Neural cell (in vitro differentiated cells): ENCODE measurements at regions not wholly inside any gene's neighbourhood (a gene's known extent, or its start where the extent isn't known, plus 50 kb on each side); places are given as distances from the start of the nearest gene placed in this dataset.

Experiments
- H2AFZ ChIP-seq: fragments of 200-600, 300-800 bp; sonication (generic), shearing (Covaris generic); 2 replicates; pipeline ENCODE4 v1.6.0; 2014; ENCODE audit warnings: low read depth, mild to moderate bottlenecking, antibody characterized with exemption, low read length, moderate library complexity
- H3F3A ChIP-seq: fragments of 200-600 bp; shearing (Covaris generic); 2 replicates; pipeline ENCODE4 v1.6.1; 2016; ENCODE audit warnings: mild to moderate bottlenecking, moderate library complexity, mixed read lengths, antibody characterized with exemption, low read length; ENCODE audit not compliant: insufficient read depth, poor library complexity, severe bottlenecking
- H3K27ac ChIP-seq: fragments of 200-600, 300-800 bp; sonication (generic), shearing (Covaris generic); 2 replicates; pipeline ENCODE4 v1.5.1; 2014; ENCODE audit warnings: mild to moderate bottlenecking, low read length, moderate library complexity
- H3K27me3 ChIP-seq: fragments of 300-800, 200-600 bp; sonication (generic), shearing (Covaris generic); 2 replicates; pipeline ENCODE4 v1.6.0; 2014; ENCODE audit warnings: mild to moderate bottlenecking, low read depth, low read length, moderate library complexity; ENCODE audit not compliant: insufficient read depth
- H3K36me3 ChIP-seq: fragments of 300-800, 200-600 bp; sonication (generic), shearing (Covaris generic); 2 replicates; pipeline ENCODE4 v1.5.1; 2014; ENCODE audit warnings: mild to moderate bottlenecking, antibody characterized with exemption, low read length, moderate library complexity; ENCODE audit not compliant: insufficient read depth
- H3K4me2 ChIP-seq: fragments of 300-800, 200-600 bp; sonication (generic), shearing (Covaris generic); 2 replicates; pipeline ENCODE4 v1.6.0; 2014; ENCODE audit warnings: mild to moderate bottlenecking, low read length
- H3K4me3 ChIP-seq: fragments of 300-800, 200-600 bp; sonication (generic), shearing (Covaris generic); 2 replicates; pipeline ENCODE4 v1.5.1; 2014; ENCODE audit warnings: mild to moderate bottlenecking, low read length, moderate library complexity
- H3K79me2 ChIP-seq: fragments of 200-600 bp; shearing (Covaris generic); replicated peaks from 2 replicates; pipeline ENCODE4 v1.6.0; 2014; ENCODE audit warnings: mild to moderate bottlenecking, low read length, moderate library complexity; ENCODE audit not compliant: insufficient read depth
- H3K9ac ChIP-seq: fragments of 300-800, 200-600 bp; sonication (generic), shearing (Covaris generic); 2 replicates; pipeline ENCODE4 v1.6.1; 2016; ENCODE audit warnings: mild to moderate bottlenecking, low read length, mixed read lengths
- H3K9me2 ChIP-seq: fragments of 200-600 bp; shearing (Covaris generic); 2 replicates; pipeline ENCODE4 v1.6.1; 2016; ENCODE audit warnings: mild to moderate bottlenecking, low read length, mixed read lengths; ENCODE audit not compliant: insufficient read depth
- H3K9me3 ChIP-seq: fragments of 200-600, 300-800 bp; sonication (generic), shearing (Covaris generic); 2 replicates; pipeline ENCODE4 v1.6.1; 2016; ENCODE audit warnings: mild to moderate bottlenecking, mixed run types, low read length, moderate library complexity, mixed read lengths
- H4K20me1 ChIP-seq: fragments of 200-600 bp; shearing (Covaris generic); 2 replicates; pipeline ENCODE4 v1.6.1; 2016; ENCODE audit warnings: mild to moderate bottlenecking, mixed run types; ENCODE audit not compliant: insufficient read depth
- EP300 ChIP-seq: fragments of 450-650 bp; conservative IDR thresholded peaks from 2 replicates; pipeline ENCODE4 v1.6.1; 2014; ENCODE audit warnings: antibody characterized with exemption, mild to moderate bottlenecking, moderate library complexity; ENCODE audit not compliant: poor library complexity, severe bottlenecking
- EZH2 ChIP-seq: fragments of 200-600, 300-800 bp; shearing (Covaris generic), sonication (generic); IDR thresholded peaks from 2 replicates; pipeline ENCODE4 v1.6.1; 2014; ENCODE audit warnings: antibody characterized with exemption, low read length, borderline replicate concordance, mild to moderate bottlenecking; ENCODE audit not compliant: insufficient read depth, poor library complexity, severe bottlenecking
- MXI1 ChIP-seq: fragments of 450-650 bp; conservative IDR thresholded peaks from 2 replicates; pipeline ENCODE4 v1.6.1; 2014; ENCODE audit warnings: antibody characterized with exemption, mild to moderate bottlenecking; ENCODE audit not compliant: poor library complexity, severe bottlenecking
- POLR2AphosphoS5 ChIP-seq: IDR thresholded peaks from 2 replicates; pipeline ENCODE4 v1.6.1; 2012
- RAD21 ChIP-seq: fragments of 450-650 bp; conservative IDR thresholded peaks from 2 replicates; pipeline ENCODE4 v1.6.1; 2014; ENCODE audit warnings: antibody characterized with exemption, mild to moderate bottlenecking, moderate library complexity
- REST ChIP-seq: IDR thresholded peaks from 2 replicates; pipeline ENCODE4 v1.6.1; 2012; ENCODE audit warnings: borderline replicate concordance
- SMC3 ChIP-seq: fragments of 450-650 bp; conservative IDR thresholded peaks from 2 replicates; pipeline ENCODE4 v1.6.1; 2014; ENCODE audit warnings: antibody characterized with exemption, mild to moderate bottlenecking, moderate library complexity; ENCODE audit not compliant: poor library complexity
- TAF1 ChIP-seq: IDR thresholded peaks from 2 replicates; pipeline ENCODE4 v1.6.1; 2012; ENCODE audit warnings: low read depth
- TF ChIP-seq, protein P1 (sequence below): fragments of 450-650 bp; IDR thresholded peaks from 2 replicates; pipeline ENCODE4 v1.5.1; 2014; ENCODE audit warnings: antibody characterized with exemption, mild to moderate bottlenecking, moderate library complexity; ENCODE audit not compliant: poor library complexity, severe bottlenecking

DNA sequence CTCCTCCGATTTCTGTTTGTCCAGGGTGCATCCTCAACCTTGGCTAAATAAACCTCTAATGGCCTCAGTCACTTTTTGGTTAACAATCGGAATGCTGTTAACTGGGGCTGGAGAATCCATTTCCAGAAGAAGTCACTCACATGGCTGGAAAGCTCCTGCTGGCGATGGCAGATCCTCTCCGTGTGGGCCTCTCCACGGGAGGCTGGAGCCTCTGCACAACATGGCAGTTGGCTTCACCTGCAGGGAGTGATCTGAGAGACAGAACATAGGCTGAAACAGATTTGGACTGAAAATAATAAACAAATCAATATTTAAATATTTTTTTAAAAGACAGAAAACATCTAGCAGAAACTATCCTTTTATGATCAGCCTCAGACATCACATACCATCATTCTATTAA, 66.8 kb upstream of the FICD start:
- no peak overlapping the region for H3K27ac ChIP-seq
- no peak for TF ChIP-seq SMC3
- no peak for TF ChIP-seq REST
- TF ChIP-seq POLR2AphosphoS5 = no peak
- TF ChIP-seq TAF1 = no peak
- TF ChIP-seq EP300 = no peak
- no peak for TF ChIP-seq EZH2
- no peak for TF ChIP-seq MXI1
- TF ChIP-seq RAD21 = no peak
- TF ChIP-seq, protein P1, sequence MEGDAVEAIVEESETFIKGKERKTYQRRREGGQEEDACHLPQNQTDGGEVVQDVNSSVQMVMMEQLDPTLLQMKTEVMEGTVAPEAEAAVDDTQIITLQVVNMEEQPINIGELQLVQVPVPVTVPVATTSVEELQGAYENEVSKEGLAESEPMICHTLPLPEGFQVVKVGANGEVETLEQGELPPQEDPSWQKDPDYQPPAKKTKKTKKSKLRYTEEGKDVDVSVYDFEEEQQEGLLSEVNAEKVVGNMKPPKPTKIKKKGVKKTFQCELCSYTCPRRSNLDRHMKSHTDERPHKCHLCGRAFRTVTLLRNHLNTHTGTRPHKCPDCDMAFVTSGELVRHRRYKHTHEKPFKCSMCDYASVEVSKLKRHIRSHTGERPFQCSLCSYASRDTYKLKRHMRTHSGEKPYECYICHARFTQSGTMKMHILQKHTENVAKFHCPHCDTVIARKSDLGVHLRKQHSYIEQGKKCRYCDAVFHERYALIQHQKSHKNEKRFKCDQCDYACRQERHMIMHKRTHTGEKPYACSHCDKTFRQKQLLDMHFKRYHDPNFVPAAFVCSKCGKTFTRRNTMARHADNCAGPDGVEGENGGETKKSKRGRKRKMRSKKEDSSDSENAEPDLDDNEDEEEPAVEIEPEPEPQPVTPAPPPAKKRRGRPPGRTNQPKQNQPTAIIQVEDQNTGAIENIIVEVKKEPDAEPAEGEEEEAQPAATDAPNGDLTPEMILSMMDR = no peak
- H3K36me3 ChIP-seq = no peaks in the 10 kb centered on the region
- no peaks in the 10 kb centered on the region for H3K9me2 ChIP-seq
- no peak overlapping the region for H3K4me3 ChIP-seq
- H3K4me2 ChIP-seq = no peak overlapping the region
- H3K79me2 ChIP-seq = no peaks in the 10 kb centered on the region
- no peak overlapping the region for H3K9ac ChIP-seq
- H3K9me3 ChIP-seq = no peaks in the 10 kb centered on the region
- H2AFZ ChIP-seq = no peak overlapping the region
- no peaks in the 10 kb centered on the region for H3F3A ChIP-seq
- H3K27me3 ChIP-seq = no peaks in the 10 kb centered on the region
- H4K20me1 ChIP-seq = no peaks in the 10 kb centered on the region

GRCh38 chr12:108447168-108447832, 67.8 kb upstream of the FICD start:
- Histone ChIP-seq H4K20me1 (no peaks in the 10 kb centered on the region), H3F3A (no peaks in the 10 kb centered on the region), H3K9me3 (no peaks in the 10 kb centered on the region), H3K27me3 (no peaks in the 10 kb centered on the region), H3K4me2 (no peak overlapping the region), H3K36me3 (no peaks in the 10 kb centered on the region), H2AFZ (no peak overlapping the region), H3K9me2 (no peaks in the 10 kb centered on the region), H3K9ac (no peak overlapping the region), H3K27ac (no peak overlapping the region), H3K4me3 (no peak overlapping the region), H3K79me2 (no peaks in the 10 kb centered on the region)
- no peak for TF ChIP-seq EP300
- no peak for TF ChIP-seq SMC3
- TF ChIP-seq, protein P1 = no peak
- TF ChIP-seq MXI1 = no peak
- TF ChIP-seq POLR2AphosphoS5 = no peak
- no peak for TF ChIP-seq RAD21
- no peak for TF ChIP-seq EZH2
- no peak for TF ChIP-seq REST
- TF ChIP-seq TAF1 = no peak
